GM18519 (cell line): ENCODE measurements at regions not wholly inside any gene's neighbourhood (a gene's known extent, or its start where the extent isn't known, plus 50 kb on each side); places are given as distances from the start of the nearest gene placed in this dataset.
"Not testable (repeated sequence)": the region's sequence is repeated elsewhere in the genome, so short reads cannot be mapped to it uniquely, and the experiment has no call there.

Source experiments
- ATAC-seq: cut with Tn5 transposase; IDR thresholded peaks from one replicate; pipeline ENCODE4 v1.9.1; 2021; ENCODE audit warnings: mild to moderate bottlenecking, moderate library complexity; ENCODE audit not compliant: unreplicated experiment, low FRiP score

- ATAC-seq = no peak
Measured at GRCh38 chr7:125085084-125085483, 155.5 kb upstream of the POT1 start.

- no peak for ATAC-seq
Measured at GRCh38 chr7:125084196-125084595, 154.6 kb upstream of the POT1 start.

GRCh38 chr7:125074141-125074540, 144.5 kb upstream of the POT1 start:
- no peak for ATAC-seq

- ATAC-seq = no peak
Measured at GRCh38 chr7:125065546-125065945, 135.9 kb upstream of the POT1 start.

GRCh38 chr7:125065001-125065400, 135.4 kb upstream of the POT1 start:
- ATAC-seq = no peak

- ATAC-seq = peak; percentile 98
Measured at GRCh38 chr7:125061776-125062397, 132.3 kb upstream of the POT1 start.

- ATAC-seq = not testable (repeated sequence)
Measured at GRCh38 chr7:125061083-125061745, 131.6 kb upstream of the POT1 start.

GRCh38 chr7:125059861-125060456, 130.3 kb upstream of the POT1 start:
- no peak for ATAC-seq

GRCh38 chr7:125057963-125058362, 128.3 kb upstream of the POT1 start:
- ATAC-seq = no peak

- ATAC-seq = no peak
Measured at GRCh38 chr7:125055376-125055775, 125.8 kb upstream of the POT1 start.

GRCh38 chr7:125046767-125047166, 117.1 kb upstream of the POT1 start:
- ATAC-seq = no peak

- ATAC-seq = no peak
Measured at GRCh38 chr7:125033506-125033905, 103.9 kb upstream of the POT1 start.

GRCh38 chr7:125032943-125033342, 103.3 kb upstream of the POT1 start:
- ATAC-seq = no peak

GRCh38 chr7:125030756-125031387, 101.2 kb upstream of the POT1 start:
- no peak for ATAC-seq

- ATAC-seq = no peak
Measured at GRCh38 chr7:125025620-125026019, 96.0 kb upstream of the POT1 start.

GRCh38 chr7:125020801-125021200, 91.2 kb upstream of the POT1 start:
- ATAC-seq = no peak

- ATAC-seq = no peak
Measured at GRCh38 chr7:125010540-125010939, 80.9 kb upstream of the POT1 start.

- peak; percentile 78 for ATAC-seq
Measured at GRCh38 chr7:124996778-124997177, 67.2 kb upstream of the POT1 start.

- ATAC-seq = no peak
Measured at GRCh38 chr7:124992851-124993562, 63.4 kb upstream of the POT1 start.

GRCh38 chr7:124989911-124990310, 60.3 kb upstream of the POT1 start:
- no peak for ATAC-seq
